ENCODE measurements at regions not wholly inside any gene's neighbourhood (a gene's known extent, or its start where the extent isn't known, plus 50 kb on each side); places are given as distances from the start of the nearest gene placed in this dataset.
A peak's percentile ranks its signal among the peaks of the same experiment; 100 is the strongest.

- DNase-seq: no peak
Observed at GRCh38 chr1:58895082-58895481, 111.2 kb upstream of the JUN start.

DNA sequence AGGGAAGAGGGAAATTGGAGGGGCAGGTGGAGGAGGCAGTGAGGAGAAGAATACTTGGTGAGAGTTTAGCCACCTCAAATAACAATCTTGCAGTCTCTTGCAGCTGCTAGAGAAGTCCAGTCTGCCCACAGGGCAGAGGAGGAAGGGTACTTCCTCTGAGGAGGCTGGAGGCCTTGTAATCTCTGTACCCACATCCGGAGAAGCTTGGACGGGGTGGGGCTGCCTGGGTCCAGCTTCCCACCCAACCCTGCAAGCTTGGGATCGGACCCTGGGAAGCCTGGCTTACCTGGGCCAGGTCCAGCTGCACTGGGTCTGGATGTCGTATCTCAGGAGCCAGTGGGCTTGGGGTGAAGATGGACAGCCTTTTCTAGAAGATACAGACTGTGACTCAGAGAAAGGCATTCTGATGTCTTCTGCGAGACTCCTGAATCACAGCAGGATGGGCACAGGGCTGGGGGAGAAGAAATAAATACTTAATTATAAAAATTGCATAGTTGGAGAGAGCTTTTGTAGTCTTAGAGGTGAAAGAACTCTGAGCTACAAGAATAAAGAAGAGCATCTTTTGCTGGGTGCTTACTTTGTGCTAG lies 111.8 kb upstream of the JUN start:
- no peak for DNase-seq

DNA sequence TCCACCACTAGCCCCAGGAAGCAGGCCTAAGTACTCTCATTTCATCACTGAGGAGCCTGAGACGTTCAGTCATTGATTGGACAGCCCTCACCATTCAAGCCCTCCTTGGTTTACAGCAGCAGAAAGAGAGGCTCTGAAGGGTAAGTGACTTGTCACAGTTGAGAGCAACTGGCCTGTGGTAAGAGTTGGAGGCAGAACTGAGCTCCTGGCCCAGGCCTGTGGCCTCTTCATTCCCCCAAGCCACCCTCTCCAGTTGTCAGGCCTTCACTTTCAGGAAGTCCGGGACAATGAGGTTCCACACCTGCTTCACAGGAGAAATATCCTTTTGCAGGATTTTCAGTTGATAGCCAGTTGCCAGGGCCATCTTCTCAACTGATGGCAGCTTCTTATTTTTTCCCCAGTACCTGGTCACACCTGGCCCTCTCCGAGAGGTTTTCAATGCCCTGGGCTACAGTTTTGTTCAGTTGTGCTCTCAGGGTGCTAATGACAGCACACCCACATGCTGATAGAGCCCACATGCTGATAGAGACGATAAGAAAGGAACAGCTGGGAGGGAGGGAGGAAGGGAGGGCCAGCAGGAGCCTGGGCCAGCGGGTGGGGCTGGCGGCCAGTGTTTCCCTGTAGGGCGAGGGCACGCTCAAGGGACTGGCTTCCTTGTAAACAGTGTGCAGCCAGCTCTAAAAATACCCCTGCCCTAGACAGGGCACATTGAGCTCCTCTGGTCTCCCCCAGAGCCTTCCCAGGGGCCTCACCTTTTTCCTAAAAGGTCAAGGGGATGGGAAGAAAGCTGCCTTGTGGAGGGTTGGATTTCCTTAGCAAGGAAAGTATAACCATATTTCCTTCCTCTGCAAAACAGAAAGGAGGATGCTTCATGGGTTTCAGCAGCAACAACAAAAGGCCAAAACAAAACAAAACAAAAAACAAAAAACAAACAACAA lies 112.7 kb upstream of the JUN start:
- DNase-seq: no peak

DNA sequence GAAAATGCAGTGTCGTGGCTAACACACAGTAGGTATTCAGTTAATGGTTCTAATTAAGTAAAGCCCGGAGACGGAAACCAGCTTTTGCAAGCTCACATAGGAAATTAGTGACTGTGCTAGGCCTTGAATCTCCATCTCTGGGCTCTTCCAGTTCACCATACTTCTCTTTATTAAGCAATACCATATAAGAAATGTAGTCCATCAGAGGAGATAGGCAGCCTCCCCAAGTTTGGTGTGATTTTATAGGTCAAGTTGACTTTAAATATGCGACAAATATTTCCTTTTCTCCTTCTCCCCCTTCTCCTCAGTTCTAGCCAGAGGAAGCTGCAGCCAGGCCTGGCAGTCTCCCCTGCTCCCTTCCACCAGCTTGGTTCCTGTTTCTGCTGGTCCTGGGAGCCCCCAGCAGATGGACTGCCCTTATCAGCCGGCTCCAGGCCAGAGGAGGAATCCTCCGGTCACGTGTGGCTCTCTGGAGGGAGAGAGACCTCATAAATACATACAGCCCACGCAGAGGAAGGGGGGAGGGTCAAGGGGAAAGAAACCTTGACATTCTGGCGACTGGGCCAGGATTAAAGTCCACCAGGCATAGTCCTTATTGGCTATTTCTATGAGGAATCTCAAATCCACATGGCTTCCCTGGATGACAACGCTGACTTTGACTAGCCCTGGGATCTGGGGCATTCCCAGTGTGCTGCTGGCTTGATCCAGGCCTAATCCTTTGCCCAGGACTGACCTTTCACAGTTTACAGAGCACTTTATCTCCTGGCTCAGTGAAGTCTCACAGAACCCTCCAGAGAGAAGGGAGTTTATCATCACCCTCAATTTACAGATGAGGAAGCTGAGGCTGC lies 115.1 kb upstream of the JUN start:
- no peak for DNase-seq

- no peak for DNase-seq
Observed at GRCh38 chr1:58899587-58900271, 115.9 kb upstream of the JUN start.

DNA sequence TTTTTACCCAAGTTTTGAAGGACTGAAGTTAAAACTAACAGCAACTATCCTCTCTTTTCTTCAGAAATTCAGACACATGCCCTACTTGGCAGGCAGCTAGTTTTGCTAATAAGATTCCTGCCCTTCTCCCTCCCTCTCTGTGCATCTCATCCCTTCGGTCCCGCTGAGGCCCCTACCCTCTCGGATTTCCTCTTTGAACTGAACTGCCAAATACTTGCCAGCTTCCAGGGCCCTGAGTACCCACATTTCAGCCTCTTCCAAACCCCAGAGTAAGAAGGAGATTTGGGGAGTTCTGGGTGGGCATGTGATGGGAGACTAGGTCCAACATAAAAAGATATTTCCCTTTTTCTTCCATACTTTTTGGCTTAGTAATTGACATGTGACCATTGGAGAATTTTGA lies 116.5 kb upstream of the JUN start:
- no peak for DNase-seq

- no peak for DNase-seq
Observed at GRCh38 chr1:58901008-58901407, 117.2 kb upstream of the JUN start.

- DNase-seq: no peak
Observed at GRCh38 chr1:58902830-58903513, 119.1 kb upstream of the JUN start.

DNA sequence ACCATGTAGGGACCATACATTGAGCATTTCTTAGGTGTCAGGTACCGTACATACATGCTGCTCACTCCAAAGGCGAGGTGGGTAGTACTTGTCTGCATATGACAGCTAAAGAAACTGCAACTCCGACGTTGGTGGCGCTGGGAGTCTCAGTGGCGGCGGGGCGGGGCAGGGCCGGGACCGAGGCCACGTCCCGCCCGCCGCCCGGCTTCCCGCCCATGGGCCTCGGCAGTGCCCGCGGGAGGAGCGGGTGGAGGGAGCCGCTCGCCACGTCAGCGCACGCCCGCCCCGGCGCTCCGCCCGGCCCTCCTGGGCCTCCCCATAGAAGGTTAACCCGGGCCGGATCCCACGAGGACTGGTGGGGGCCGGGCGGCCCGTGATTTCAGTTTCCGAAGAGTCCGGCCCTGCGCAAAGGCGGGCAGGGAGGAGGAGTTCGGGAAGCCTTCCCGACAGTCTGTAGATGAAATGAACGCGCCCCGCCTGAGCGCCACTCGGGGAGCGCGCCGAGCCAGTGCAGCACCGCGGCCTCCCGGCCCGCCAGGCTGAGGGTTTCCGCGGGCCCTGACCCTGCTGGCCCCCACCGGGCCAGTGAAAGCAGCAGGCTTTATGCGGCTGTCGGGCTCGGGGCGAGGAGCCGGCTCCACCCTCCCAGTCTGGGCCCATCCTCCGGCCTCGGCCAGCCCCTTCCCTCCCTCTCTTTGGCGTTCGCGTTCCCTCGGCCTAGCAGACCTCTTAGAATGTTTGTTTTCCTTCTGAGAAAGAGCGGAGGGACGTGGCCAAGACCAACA lies 119.9 kb upstream of the JUN start:
- peak; percentile 62 for DNase-seq

DNA sequence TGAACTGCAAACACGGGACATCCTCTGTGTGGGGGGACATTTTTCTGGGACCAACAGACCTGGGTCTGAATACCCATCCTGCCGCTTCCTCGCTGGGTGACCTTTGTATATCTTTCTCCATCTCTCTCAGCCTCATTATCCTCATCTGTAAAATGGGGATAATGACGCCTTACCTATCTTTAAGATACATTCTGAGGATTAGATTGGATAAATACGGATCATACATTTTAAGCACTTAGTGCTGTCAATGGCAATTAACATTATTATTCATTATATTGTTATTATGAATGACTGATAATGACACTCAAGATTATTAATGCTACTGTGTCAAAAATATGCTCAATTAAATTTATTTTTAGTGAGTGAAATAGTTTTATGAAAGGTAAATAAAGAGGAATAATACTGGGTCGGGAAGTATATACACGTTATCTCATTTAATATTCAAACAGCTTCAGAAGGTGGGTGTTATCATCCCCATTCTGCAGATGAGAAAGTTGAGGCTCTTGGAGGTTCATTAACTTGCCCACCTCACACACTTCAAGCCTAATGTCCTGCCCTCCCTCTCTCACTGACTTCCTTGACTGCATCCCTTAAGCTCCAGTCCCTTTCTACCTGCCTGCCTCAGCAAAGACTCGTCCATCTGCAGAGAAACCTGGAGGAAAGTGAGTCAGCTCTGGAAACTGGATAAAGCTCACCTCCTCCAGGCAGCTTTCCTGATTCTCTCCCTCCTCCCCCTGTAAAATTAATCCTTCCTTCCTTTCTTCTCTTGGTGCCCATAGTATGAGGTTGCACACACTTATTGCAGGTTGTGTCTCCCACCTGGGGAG lies 120.7 kb upstream of the JUN start:
- no peak for DNase-seq

GRCh38 chr1:58905126-58905490 lies 121.3 kb upstream of the JUN start:
- DNase-seq: no peak

GRCh38 chr1:58905628-58906221 lies 121.9 kb upstream of the JUN start:
- DNase-seq: no peak

DNA sequence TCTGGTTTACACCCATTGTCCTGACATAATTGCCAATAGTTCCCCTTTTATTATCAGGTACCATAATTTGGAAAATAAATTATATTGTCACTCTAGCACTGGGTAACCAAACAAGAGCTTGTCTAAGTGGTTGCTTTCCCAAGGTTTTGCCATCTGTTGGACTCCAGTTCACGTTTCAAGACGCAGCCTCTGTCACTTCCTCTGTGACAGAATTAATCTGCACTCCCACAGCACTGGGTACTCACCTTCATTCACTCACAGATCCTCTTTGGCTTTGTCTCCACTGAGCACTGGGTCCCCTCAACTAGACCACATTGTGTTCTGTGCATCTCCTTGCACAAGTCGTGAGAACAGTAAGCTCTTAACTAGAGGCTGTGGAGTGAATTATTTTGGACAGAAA lies 123.6 kb upstream of the JUN start:
- no peak for DNase-seq

GRCh38 chr1:58908561-58909560 lies 125.0 kb upstream of the JUN start:
- DNase-seq: no peak

DNA sequence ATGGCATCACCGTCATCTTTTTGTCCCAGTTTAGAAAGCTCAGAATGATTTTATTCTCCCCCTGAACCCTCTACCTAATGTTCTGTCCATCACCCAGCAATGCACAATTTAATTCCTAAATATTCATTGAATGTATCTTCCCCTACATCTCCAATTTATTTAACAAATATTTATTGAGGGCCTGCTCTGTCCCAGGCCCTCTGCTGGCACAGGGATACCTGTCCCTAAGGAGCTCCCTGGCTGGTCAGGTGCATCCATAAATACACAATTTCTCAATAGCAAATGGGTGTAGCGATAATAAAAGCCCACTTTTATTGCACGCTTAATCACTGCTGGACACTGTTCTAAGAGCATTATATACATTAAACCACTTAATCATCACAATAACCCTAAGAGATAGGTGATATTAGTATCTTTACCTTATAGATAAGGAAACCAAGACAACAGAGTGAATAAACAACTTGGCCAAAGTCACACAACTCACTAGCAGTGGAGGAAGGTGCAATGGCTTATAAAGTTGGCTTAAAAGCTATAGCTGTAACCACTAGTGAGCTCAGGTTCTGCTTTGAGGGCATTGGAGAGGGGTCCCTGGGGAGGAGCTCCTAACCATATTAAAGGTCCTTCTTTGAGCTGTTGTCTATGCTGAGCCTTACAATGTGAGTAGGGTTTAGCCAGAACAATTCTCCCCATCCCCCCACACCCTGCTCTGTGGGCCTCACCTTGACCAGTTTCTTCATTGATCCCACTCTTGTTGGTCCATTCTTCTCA lies 126.3 kb upstream of the JUN start:
- no peak for DNase-seq

DNA sequence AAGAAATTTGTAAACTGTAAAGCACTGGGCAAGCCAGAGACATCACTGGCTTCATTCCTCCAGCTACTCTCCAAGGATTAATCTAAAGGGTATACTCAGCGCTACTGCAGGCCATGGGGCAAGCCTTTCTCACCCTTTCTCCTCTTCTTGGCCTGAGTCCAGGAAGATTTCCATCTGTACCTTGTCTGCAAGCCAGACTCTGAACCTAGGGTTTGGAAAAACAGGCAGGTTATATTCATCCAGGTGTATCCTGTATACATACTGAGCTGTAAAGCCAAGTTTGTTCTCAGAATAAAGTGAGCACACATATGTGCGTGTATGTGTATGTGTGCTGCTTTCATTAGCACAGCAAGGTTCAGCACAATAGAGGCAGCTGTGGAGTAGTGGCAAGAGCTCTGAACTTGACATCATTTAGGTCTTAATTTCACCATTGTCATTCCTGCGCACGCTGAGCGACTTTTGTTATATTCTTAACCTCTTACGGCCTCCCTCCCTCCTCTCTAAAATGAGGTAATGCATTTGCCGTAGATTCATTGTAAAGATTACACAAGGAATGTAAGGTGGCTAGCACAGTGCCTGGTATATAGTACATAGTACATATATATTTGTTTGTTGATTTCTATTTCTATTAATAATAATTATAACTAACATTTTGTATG lies 128.1 kb upstream of the JUN start:
- no peak for DNase-seq

- DNase-seq: no peak
Observed at GRCh38 chr1:58914925-58915324, 131.1 kb upstream of the JUN start.

- DNase-seq: no peak
Observed at GRCh38 chr1:58917436-58917835, 133.6 kb upstream of the JUN start.

Measured in activated CD4-positive, alpha-beta T cell treated with anti-CD3 and anti-CD28 coated beads, Interleukin-2, amount 50 U/mL, for 1 hour (primary cell).